Activated T-cell treated with anti-CD3 and anti-CD28 coated beads for 24 hours (primary cell): ENCODE measurements at regions not wholly inside any gene's neighbourhood (a gene's known extent, or its start where the extent isn't known, plus 50 kb on each side); places are given as distances from the start of the nearest gene placed in this dataset.

Source experiments
- DNase-seq: peaks from one replicate; pipeline ENCODE4 v3.0.0-alpha.2; 2020; ENCODE audit warnings: low read depth

GRCh38 chr7:7118822-7119221, 63.5 kb upstream of the C1GALT1 start:
- DNase-seq, result no peak

- no peak for DNase-seq
Measured at GRCh38 chr7:7119729-7120128, 62.6 kb upstream of the C1GALT1 start.

GRCh38 chr7:7122033-7122478, 60.3 kb upstream of the C1GALT1 start:
- DNase-seq, result no peak

DNA sequence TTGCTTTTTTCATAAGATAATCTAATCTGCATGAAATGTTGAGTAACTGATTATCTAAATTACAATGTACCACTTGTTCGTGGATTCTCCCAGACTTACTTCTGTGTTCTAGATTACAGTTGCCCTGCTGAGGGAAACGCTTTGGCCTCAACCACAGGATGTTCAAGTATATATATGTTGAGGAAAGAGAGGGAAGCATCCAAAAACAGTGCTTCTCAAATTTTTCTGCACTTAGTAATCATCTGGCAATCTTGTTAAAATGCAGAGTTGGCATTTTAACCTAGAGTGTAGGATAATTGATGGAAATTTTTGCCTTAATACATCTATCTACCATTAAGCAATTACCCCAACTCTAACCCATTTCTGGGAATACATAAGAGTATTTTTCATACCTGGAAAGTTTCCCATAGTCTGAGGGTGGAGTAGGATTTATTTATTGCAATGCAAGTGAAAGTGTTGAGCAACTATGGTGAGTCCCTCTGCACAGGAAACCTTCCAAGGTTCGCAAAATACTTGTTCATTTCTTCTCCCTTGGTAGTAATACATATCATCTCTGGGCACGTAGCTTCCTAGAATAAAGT, 59.6 kb upstream of the C1GALT1 start:
- no peak for DNase-seq

- no peak for DNase-seq
Measured at GRCh38 chr7:7125963-7126362, 56.4 kb upstream of the C1GALT1 start.

- DNase-seq, result no peak
Measured at GRCh38 chr7:7127773-7128172, 54.6 kb upstream of the C1GALT1 start.

- no peak for DNase-seq
Measured at GRCh38 chr7:7129381-7129780, 53.0 kb upstream of the C1GALT1 start.

- no peak for DNase-seq
Measured at GRCh38 chr7:7131273-7131672, 51.1 kb upstream of the C1GALT1 start.
